DOHH2 (cell line): ENCODE measurements at regions not wholly inside any gene's neighbourhood (a gene's known extent, or its start where the extent isn't known, plus 50 kb on each side); places are given as distances from the start of the nearest gene placed in this dataset.

Source experiments
- H3F3A ChIP-seq: fragments of 200-600 bp; sonication (generic), shearing (Covaris generic); 2 replicates; pipeline ENCODE4 v1.6.0; 2016; ENCODE audit warnings: antibody characterized with exemption, mild to moderate bottlenecking; ENCODE audit not compliant: control insufficient read depth, insufficient read depth
- H3K27ac ChIP-seq: fragments of 200-600 bp; sonication (generic); 2 replicates; pipeline ENCODE4 v1.5.1; 2014; ENCODE audit warnings: low read depth, mild to moderate bottlenecking, low read length, moderate library complexity
- H3K27me3 ChIP-seq: fragments of 200-600 bp; sonication (generic); 2 replicates; pipeline ENCODE4 v1.6.1; 2014; ENCODE audit warnings: mild to moderate bottlenecking, low read length, mixed read lengths; ENCODE audit not compliant: control insufficient read depth
- H3K36me3 ChIP-seq: fragments of 200-600 bp; sonication (generic); 2 replicates; pipeline ENCODE4 v1.6.1; 2014; ENCODE audit warnings: mild to moderate bottlenecking, low read length, moderate library complexity, mixed read lengths; ENCODE audit not compliant: control insufficient read depth
- H3K4me1 ChIP-seq: fragments of 200-600 bp; sonication (generic); 2 replicates; pipeline ENCODE4 v1.6.1; 2014; ENCODE audit warnings: mild to moderate bottlenecking, low read length, mixed read lengths; ENCODE audit not compliant: control insufficient read depth
- H3K4me2 ChIP-seq: fragments of 200-600 bp; sonication (generic); 2 replicates; pipeline ENCODE4 v1.6.0; 2014; ENCODE audit warnings: mild to moderate bottlenecking, low read length, moderate library complexity
- H3K4me3 ChIP-seq: fragments of 200-600 bp; sonication (generic); 2 replicates; pipeline ENCODE4 v1.5.1; 2014; ENCODE audit warnings: mild to moderate bottlenecking, low read length, mixed read lengths
- H3K79me2 ChIP-seq: fragments of 200-600 bp; sonication (generic); 2 replicates; pipeline ENCODE4 v1.6.1; 2014; ENCODE audit warnings: mild to moderate bottlenecking, low read length, mixed read lengths; ENCODE audit not compliant: control insufficient read depth
- H3K9me2 ChIP-seq: fragments of 200-600 bp; sonication (generic); replicated peaks from 2 replicates; pipeline ENCODE4 v1.6.1; 2014; ENCODE audit warnings: mild to moderate bottlenecking, low read length, mixed read lengths; ENCODE audit not compliant: control insufficient read depth
- H3K9me3 ChIP-seq: fragments of 200-600 bp; sonication (generic); 2 replicates; pipeline ENCODE4 v1.6.1; 2014; ENCODE audit warnings: antibody characterized with exemption, low read length, mixed read lengths; ENCODE audit not compliant: control insufficient read depth, insufficient read depth
- H4K20me1 ChIP-seq: fragments of 200-600 bp; sonication (generic); 2 replicates; pipeline ENCODE4 v1.6.0; 2014; ENCODE audit warnings: low read depth, mild to moderate bottlenecking, antibody characterized with exemption, low read length, moderate library complexity; ENCODE audit not compliant: control insufficient read depth, insufficient read depth
- EZH2phosphoT487 ChIP-seq: fragments of 200-600 bp; sonication (generic); IDR thresholded peaks from 2 replicates; pipeline ENCODE4 v1.6.1; 2017; ENCODE audit warnings: borderline replicate concordance, mild to moderate bottlenecking, antibody characterized with exemption, low read length, moderate library complexity, mixed read lengths
- TF ChIP-seq, protein P1 (sequence below): fragments of 200-600 bp; sonication (generic); IDR thresholded peaks from one replicate; pipeline ENCODE4 v1.5.1; 2014; ENCODE audit warnings: antibody characterized with exemption, mild to moderate bottlenecking, low read depth, low read length; ENCODE audit not compliant: poor library complexity, severe bottlenecking

DNA sequence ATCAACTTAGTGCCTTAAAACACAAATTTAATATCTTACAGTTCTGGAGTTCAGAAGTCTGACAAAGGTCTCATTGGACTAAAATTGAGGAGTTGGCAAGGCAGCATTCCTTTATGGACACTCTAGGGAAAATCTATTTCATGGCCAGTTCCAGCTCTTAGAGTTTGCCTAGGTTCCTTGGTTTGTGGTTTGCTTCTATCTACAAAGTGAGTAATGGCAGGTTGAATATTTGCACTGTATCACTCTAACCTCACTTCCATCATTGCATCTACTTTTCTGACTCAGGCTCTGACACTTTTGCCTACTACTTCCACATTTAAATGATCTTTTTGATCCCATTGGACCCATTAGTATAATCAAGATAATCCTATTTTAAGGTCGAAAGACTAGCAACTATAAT is 64.7 kb upstream of the PCDH10 start:
- Histone ChIP-seq H3F3A (no peaks in the 10 kb centered on the region), H3K27ac (no peak overlapping the region), H3K4me2 (no peak overlapping the region), H3K79me2 (no peaks in the 10 kb centered on the region), H4K20me1 (no peaks in the 10 kb centered on the region), H3K9me2 (no peaks in the 10 kb centered on the region), H3K9me3 (no peaks in the 10 kb centered on the region), H3K4me1 (no peaks in the 10 kb centered on the region), H3K27me3 (no peaks in the 10 kb centered on the region), H3K36me3 (no peaks in the 10 kb centered on the region), H3K4me3 (no peak overlapping the region)
- TF ChIP-seq EZH2phosphoT487, result no peak
- TF ChIP-seq, protein P1, sequence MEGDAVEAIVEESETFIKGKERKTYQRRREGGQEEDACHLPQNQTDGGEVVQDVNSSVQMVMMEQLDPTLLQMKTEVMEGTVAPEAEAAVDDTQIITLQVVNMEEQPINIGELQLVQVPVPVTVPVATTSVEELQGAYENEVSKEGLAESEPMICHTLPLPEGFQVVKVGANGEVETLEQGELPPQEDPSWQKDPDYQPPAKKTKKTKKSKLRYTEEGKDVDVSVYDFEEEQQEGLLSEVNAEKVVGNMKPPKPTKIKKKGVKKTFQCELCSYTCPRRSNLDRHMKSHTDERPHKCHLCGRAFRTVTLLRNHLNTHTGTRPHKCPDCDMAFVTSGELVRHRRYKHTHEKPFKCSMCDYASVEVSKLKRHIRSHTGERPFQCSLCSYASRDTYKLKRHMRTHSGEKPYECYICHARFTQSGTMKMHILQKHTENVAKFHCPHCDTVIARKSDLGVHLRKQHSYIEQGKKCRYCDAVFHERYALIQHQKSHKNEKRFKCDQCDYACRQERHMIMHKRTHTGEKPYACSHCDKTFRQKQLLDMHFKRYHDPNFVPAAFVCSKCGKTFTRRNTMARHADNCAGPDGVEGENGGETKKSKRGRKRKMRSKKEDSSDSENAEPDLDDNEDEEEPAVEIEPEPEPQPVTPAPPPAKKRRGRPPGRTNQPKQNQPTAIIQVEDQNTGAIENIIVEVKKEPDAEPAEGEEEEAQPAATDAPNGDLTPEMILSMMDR, result no peak

DNA sequence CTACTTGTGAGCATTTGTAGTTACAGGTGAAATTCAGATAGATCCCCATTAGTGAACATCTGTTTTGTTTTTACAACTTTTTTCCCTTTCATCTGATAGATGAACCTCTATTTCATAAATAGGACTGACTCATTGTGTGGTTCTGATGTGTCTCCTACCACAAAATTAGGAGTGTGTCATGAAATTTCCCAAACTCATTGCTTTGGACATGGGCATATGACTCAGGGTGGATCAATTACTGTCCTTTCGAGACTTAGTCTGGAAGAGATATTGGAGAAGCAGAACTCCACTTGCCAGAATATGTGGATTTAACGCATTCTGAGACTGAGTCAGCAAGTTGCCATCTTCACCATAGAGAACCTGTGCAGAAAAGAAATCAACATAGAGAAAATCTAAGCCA is 53.5 kb upstream of the PCDH10 start:
- no peaks in the 10 kb centered on the region for H4K20me1 ChIP-seq
- no peaks in the 10 kb centered on the region for H3F3A ChIP-seq
- H3K27ac ChIP-seq, result no peak overlapping the region
- H3K9me2 ChIP-seq, result no peaks in the 10 kb centered on the region
- no peak overlapping the region for H3K4me3 ChIP-seq
- no peaks in the 10 kb centered on the region for H3K9me3 ChIP-seq
- H3K79me2 ChIP-seq, result no peaks in the 10 kb centered on the region
- TF ChIP-seq EZH2phosphoT487, result no peak
- TF ChIP-seq, protein P1, result no peak
- no peaks in the 10 kb centered on the region for H3K27me3 ChIP-seq
- H3K4me2 ChIP-seq, result no peak overlapping the region
- no peaks in the 10 kb centered on the region for H3K4me1 ChIP-seq
- H3K36me3 ChIP-seq, result no peaks in the 10 kb centered on the region

DNA sequence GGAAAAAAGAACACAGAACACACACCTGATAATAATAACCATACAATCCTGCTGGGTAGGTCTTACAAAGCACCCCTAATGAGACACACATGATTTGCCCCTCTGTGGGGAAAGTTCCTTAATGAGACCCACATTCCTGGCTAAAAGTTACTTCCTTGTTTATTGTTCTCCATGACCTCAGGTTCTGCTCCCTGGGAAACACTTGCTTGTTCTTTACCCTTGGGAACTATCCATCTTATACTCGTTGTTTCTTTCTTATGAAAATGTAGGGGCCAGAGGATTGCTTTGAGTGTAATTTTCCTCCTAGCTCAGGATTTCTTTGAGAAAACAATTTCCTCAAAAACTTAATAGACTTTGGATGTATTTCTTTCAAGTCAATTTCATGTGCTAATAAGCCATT is 52.1 kb upstream of the PCDH10 start:
- H4K20me1 ChIP-seq, result no peaks in the 10 kb centered on the region
- H3K9me3 ChIP-seq, result no peaks in the 10 kb centered on the region
- H3K4me3 ChIP-seq, result no peak overlapping the region
- no peaks in the 10 kb centered on the region for H3K4me1 ChIP-seq
- TF ChIP-seq, protein P1, result no peak
- no peak for TF ChIP-seq EZH2phosphoT487
- no peaks in the 10 kb centered on the region for H3F3A ChIP-seq
- no peaks in the 10 kb centered on the region for H3K9me2 ChIP-seq
- H3K4me2 ChIP-seq, result no peak overlapping the region
- no peaks in the 10 kb centered on the region for H3K79me2 ChIP-seq
- no peak overlapping the region for H3K27ac ChIP-seq
- H3K36me3 ChIP-seq, result no peaks in the 10 kb centered on the region
- no peaks in the 10 kb centered on the region for H3K27me3 ChIP-seq
